Activated CD8-positive, alpha-beta memory T cell treated with anti-CD3 and anti-CD28 coated beads for 4 hours (primary cell): ENCODE measurements at regions not wholly inside any gene's neighbourhood (a gene's known extent, or its start where the extent isn't known, plus 50 kb on each side); places are given as distances from the start of the nearest gene placed in this dataset.
"Not testable (repeated sequence)": the region's sequence is repeated elsewhere in the genome, so short reads cannot be mapped to it uniquely, and the experiment has no call there.

Source experiments
- DNase-seq, 2 donors: peaks; one replicate each; pipeline ENCODE4 v3.0.0-alpha.2; 2020; ENCODE audit warnings: low read depth in 2 of 2

DNA sequence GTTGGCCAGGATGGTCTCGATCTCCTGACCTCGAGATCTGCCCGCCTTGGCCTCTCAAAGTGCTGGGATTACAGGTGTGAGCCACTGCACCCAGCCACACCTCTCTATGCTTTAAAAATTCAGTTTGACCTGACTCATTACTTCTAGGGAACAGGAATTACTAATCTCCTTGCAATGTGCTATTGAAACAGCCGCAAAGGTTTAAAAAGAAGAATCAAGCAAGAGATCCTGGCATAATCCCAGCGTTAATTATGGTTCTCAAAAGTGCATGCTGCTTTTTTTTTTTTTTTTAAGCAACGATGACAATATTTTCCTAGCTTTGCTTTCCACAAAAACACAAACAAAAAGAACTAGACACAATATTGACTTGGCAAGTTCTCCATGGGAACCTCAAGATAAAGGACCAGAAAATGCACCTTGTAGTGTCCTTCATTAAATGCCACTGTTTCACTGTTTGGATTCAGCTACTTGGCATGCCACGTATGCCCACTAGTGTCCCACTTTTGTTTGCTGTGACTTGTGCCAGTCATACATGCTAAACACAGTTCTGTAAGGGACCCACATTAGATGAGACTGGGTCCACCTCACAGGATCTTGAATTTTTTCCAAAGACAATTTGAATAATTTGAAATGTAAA lies 112.6 kb upstream of the PPARGC1A start:
- no peak for DNase-seq

DNA sequence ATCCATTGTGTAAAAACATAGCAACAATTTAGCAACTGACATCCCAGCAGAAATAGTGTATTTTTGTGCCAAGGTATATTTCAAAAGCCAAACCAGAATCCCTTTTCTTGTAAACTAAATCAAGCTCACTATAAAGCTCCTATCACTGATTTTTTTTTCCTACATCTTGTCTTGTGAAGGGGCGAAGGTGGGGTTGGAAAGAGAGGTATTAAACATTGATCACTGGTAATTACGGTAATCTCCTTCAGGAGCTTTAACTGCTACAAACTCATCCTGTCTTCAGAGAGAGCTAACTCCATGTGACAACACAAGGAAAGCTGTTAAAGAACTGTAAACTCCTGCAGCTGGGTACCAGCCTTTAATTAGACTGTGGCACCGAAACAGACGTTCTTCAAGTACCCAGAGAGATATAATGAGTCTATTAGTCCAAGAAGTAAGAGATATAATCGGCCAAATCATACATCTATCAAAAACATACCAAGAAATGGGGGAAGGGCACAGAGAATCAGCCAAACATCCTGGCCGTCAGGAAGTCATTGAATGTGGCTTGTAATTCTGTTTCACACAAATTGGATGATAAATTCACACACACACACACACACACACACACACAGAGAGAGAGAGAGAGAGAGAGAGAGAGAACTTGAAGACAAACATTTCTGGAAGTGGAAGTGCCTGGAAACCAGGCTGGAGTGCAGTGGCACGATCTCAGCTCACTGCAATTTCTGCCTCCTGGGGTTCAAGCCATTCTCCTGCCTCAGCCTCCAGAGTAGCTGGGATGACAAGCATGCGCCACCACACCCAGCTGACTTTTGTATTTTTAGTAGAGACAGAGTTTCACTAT lies 111.9 kb upstream of the PPARGC1A start:
- DNase-seq, result no peak

DNA sequence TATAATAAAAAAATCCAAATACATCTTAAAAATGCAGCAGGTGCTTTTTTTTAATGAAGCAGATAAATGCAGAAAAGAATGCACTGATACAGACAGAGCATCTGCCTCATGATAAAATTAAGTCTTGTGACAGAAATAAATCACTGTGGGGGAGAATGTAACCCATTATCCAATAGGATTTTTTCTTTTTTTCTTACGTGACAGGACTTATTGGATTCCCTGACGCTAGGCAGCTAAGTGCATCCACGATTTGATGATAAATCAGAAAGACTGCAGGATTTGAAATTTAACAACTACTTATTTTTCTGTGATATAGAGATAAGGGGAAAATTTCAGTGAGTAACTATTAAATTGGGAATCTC lies 110.6 kb upstream of the PPARGC1A start:
- DNase-seq, result no peak

DNA sequence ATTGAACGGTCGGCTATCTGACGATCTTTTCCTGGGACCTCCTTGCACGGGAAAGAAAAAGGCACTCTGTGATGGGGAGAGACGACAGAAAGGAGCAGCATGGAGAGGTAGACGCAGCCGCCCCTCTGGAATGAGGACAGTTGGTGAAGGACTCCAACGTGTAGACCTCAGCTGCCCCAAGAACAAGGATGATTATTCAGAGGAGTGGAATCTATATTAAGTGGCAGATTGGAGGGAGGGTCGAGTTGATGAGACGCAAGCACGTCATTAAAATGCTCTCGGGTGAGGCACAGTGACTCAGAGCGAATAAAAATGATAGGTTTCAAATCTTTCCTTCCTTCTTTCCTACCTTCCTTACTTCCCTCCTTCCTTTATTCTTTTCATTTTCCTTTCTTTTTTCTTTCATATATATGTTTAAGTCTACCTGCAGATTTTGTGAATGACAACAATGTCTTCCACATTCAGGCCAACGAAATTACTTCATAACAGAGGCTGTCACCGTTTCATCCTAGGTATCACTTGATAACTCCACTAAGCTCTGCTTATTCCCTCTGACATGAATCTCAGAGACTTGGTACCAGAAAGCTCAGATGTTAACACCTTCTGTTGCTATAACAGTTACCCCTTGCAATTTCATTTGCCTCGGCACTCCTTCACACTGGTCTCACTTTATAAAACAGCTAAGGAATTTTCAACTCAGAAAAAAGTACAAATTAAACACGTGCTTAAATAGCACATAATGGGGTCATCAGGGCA lies 110.0 kb upstream of the PPARGC1A start:
- no peak for DNase-seq

DNA sequence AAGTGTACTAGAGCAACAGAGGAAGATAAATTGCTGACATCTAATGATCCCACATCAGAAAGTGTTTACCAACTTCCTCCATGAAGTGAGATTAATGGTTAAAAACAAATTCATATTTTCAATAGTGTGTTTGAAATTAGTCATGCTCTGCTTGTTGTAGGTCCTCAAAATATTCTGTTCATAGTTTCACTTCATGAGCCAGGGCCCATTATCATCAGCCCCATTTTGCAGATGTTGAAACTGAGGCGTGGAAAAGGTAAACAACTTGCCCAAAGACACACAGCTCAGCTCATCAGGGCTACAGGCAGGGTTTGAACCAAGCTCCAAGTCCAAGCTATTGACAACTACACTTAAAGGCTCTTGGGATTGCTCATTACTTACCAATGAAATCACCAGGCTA lies 103.5 kb upstream of the PPARGC1A start:
- no peak for DNase-seq

DNA sequence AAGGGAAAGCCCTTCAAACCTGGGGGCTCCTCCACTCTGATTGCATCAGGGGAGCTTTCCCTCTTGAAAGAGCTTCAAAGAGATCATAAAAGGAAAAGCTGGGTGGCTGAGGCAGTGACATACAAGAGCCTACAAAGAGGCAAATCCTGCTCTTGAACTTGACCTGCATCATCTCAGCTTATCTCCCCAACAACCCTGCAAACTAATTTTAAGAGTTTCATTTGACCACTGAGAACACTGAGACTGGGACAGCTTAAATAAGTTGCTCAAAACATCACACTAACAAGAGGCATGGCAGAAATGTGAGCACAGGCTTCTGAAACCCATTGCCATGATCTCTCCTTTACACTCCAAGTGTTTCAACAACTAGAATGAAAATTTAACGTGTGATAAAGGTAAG lies 101.6 kb upstream of the PPARGC1A start:
- DNase-seq, result no peak

DNA sequence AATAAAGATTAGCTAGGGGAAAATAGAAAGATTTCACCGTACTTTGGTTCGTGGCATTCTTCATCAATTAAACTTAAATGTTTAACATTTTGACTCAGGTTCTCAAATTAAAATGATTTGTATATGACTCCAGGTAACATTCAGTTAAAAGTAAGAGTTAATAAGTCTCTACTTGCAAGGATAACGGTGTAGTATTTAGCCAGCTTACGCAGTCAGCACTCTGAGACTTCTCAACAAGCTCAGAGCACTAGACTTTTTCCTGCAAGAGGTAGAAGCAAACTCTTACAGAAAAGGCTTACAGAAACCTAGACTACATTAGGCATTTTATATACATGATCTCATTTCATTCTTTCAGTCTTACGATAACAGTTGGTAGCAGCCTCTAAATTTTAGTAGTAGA lies 96.4 kb upstream of the PPARGC1A start:
- no peak for DNase-seq

DNA sequence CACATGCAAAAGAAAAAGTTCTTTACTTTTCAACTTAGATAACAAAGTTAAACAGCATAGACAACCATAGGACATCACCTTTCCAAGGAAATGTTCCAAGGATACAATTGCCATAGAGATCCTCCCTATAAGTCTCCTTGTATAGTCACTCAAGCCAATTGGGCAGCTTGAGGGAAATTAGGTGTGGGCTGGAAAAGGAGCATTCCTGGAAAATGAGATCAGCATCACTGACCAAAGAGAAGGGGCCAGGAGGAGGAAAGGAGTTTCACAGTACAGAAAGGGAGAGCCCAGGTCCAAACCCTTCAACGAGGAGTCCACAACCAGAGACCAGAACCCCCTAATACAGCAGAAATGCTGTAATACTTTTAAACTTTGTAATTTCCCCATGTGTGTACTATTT lies 91.5 kb upstream of the PPARGC1A start:
- DNase-seq, result no peak

DNA sequence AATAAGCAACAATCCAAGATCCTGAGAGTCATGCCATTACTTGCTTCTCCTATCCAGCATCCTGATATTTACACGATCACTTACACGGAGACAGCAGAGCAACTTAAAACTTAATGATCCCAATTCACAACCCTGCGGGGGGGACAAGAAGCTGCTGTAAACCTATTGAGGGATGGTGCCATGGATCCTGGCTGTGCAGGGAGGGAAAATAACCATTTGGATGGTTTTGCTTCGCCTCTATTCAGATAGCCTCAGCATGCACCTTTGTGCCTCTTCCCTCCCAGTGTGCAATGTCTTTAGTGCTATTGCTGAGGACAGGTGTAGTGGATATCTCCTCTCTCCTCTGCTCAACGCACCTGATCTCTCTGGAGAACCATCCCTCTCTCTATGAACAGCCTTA lies 89.7 kb upstream of the PPARGC1A start:
- DNase-seq, result no peak

DNA sequence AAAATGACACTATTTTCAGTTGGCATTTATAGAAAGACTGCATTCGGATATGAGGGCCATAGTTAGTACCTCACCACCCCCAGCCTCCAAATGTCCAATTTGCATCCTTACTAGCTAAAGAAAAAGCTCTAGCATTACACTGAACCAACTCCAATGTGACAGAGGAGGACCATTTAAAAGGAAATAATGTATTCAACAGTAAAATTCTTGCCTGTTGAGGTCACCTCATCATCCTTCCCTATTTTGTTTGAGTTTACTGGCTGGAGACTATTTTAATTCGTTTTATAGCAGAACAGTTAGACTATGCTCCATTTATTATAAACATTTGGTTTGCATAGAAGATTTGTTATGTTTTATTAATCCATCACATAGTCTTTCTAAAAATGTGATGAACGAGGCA lies 88.2 kb upstream of the PPARGC1A start:
- no peak for DNase-seq

DNA sequence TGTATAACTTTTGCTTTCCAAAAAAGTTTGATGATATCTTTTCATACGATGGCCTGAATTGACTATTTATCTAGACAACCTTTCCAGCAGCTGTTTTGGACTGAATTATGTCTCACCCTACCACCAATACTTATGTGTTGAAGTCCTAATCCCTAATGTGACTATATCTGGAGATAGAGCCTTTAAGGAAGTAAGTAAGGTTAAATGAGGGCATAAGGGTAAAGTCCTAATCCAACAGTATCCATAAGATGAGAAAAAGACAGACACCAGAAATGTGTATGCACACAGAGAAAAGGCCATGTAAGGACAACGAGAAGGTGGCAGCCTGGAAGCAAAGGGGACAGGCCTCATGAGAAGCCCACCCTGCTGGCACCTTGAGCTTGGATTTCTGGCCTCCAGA lies 86.6 kb upstream of the PPARGC1A start:
- no peak for DNase-seq

DNA sequence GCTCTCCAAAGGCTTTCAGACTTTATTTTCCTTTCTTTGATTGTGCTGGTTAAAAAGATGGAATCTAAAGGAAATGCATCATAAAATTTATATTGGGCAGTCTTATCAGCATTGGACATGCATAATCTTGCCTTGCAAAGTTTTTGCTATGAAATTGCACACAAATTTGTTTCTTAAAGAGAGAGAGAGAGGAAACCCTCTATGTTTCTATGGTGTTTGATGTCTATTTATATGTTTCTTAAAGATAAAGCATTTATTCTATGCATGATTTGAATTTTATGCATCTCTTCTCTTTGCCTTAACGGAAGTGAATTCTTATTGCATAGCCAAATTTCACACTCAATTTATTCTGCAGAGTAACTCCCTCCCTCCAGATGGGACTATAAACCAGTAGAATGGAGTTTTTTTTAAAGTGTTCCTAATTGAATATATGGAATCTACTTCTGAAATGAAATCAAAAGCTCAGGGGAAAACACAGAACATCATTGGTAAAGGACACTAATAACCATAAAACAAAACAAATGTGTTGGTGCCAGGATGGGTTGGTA lies 83.5 kb upstream of the PPARGC1A start:
- no peak for DNase-seq

DNA sequence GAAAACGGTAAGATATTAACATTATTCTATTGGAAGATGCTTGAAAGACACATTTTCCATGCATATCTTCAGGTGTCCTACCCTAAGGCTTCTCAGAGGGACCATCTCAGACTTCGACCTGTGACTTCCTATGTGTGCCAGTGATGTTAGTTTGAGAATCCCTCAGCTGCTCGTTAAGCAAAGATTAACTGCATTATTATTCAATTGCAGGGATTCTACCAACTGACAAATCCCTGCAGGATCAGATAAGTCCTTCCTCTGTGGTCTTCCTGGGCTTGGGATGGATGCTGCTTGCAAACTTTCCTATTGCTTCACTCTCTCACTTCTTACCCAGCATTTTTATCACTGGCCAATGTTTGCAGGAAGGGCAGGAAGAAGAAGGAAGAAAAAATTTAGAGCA lies 83.0 kb upstream of the PPARGC1A start:
- DNase-seq, result no peak

DNA sequence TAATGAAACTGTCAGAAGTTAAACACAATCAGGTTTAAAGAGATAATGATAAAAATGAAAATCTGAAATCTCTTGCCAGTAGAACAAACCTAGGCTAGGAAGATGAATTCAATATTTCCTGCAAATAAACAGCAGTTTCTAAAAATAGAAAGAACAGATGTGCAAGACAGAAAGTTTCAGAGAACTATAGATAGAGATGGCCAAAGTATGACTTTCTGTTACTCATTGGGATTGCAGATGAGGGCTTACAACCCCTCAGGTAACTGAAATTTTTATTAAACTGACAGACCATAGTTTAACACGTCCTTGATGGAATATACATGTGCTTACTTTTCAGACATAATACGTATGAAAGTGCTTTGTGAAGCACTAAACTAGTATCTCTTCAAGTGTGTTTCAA lies 82.3 kb upstream of the PPARGC1A start:
- DNase-seq, result no peak

DNA sequence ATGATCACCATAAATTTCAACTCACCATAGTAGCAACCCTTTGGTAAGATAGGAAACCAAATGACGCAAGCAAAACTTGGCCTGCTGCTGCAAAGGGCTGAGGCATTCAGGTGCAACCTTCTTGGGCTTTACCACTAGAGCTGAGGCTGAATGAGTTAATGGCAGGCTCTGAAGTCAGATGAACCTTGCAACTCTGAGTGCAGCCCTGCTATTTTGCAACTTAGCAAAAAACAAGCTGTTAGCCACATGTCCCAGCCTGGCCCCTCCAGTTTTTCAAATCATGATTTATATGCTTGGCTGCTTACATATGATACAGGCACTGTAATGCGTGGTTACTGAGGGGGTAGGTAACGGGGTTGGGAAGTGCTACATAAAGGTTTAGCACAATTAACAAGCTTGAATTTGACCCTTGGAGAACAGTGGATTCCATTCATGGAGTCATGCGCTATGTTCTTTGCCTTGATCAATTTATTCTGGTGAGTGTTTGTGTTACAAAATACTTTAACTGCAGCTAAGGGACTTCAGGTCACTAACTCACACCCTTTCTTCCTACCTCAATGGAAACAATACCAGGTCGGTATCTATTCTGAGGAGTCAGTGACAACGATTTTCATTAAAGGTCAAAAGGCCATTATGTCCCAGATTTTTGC lies 80.5 kb upstream of the PPARGC1A start:
- DNase-seq, result no peak

DNA sequence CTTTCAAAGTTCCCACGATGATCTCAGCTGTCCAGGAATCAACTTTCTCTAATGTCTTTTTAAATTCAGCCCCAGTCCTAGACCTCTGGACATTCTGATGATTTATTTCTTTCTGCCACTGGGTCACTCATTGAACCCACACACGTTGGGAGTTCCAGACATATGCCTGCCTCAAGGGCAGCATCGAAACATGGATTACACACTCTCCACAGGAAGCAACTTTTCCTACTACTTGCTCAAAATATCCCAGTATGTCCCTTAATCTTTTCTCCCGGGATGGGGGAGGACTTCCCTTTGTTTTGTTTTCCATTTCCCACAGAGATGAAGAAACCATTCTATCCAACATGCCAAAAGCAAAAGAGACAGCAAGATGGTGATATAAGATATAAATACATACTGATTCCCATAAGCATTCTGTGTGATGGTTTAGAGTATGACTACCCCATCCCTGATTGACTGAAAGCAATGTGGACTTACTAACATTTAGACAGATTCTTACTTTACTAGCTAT lies 79.8 kb upstream of the PPARGC1A start:
- no peak for DNase-seq

DNA sequence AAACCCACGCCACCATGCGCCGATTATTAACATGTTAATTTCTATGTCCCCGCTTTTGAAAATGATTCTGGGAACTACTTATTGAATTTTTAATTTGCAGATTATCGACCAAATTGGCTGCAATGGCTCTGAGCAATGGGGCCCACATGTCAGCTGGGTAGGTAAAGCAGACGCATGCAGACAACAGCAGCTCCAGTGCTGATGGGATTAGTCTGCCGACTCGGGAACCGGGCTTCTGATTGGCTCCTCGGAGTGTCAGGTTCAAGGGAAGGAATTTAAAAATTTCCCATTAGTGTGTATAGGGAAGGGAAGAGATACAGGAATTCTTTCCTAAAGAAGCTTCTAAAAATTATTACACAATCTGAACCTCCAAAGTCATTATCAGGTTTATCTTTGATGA lies 77.4 kb upstream of the PPARGC1A start:
- DNase-seq, result no peak

DNA sequence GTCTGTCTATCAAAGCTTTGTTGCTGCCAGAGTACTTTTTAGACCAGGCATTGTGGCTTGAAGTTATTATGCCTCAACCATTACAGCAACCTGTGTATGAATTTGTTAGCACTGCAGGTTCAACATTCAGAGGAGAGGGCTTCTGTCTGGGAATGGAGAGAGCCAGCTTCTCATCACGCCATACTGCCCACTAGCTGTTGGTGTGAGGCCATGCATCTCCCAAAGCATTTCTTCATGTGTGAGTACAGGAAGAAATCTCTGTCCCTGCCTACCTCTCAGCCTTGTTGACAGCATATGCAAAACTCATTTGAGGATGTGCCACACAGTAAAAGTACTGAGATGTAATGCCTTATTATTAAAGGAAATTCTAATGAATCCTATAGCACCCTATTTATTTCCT lies 76.9 kb upstream of the PPARGC1A start:
- DNase-seq, result no peak

DNA sequence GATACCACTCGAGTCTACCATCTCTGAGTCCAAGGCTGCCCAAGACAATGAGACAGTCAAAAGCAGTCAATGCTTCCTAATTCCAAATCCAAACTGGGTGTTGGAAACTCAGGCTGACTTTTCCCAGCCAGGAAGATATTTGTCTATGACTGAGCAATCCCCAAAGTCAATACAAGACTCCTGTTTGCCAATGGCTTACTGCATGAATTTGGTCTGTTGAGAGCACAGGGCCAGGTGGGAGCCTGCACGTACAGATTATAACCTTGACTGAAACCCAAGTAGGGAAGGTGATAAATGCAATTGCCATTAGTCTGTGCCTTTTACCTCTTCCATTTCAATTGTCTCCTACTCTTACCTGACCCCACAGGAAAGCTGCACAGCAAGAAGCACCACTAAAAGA lies 72.6 kb upstream of the PPARGC1A start:
- DNase-seq, result no peak

DNA sequence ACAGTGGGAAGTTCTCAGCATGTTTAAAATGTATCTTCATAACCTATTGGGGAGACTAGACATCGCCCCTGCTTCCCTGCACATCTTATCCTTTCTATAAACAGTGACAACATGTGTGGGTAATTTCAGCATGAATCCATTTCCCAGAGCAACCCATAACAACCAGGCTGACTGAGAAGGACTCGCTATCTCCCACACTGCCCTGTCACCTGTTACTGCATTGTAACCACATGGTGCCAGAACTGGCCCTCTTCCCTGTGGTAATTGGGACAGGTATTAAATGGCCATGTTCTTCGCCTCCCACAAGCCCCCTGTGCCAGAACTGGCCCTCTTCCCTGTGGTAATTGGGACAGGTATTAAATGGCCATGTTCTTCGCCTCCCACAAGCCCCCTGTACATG lies 71.5 kb upstream of the PPARGC1A start:
- not testable (repeated sequence) for DNase-seq

DNA sequence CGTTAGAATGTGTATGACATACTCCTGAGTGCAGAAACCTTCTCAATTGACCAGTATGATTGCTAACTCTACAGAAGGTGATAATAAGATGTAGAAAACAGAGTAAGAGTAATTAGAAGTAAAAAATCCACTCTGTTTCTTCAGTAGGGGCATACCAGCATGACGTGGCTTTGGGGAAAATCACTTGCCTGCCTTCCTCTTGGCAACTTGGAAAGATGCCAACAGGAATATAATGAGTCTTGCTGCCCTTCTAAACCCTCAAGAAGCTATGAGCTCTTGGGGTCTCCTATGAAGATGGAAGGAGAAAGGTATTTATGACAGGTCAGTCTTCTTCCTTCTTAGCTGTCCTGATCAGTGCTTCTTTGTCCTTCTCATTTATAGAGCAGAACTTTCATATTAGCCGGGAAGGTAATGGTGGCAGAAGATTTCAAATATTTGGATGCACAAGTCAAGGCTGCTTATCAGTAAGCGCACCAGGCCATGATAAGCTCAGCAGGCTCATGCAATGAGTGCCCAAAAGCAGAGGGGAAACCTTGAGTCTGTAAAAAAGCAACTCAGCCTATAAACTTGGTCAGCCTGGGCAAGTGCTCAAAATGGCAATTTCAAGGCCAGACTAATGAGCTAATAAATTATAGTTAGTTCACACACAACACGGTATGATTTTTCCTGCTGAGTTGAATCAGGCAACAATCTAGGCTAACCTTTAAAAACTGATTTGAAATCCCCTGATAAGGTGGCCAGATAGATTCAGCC lies 69.7 kb upstream of the PPARGC1A start:
- DNase-seq, result no peak
